K562 (cell line): ENCODE measurements at regions not wholly inside any gene's neighbourhood (a gene's known extent, or its start where the extent isn't known, plus 50 kb on each side); places are given as distances from the start of the nearest gene placed in this dataset.

ENCODE experiments used
- ATF7 ChIP-seq: fragments of 450-650 bp; IDR thresholded peaks from 2 replicates; pipeline ENCODE4 v1.7.1; 2014; ENCODE audit warnings: mild to moderate bottlenecking, moderate library complexity
- DIDO1 ChIP-seq: fragments of 450-650 bp; IDR thresholded peaks from 2 replicates; pipeline ENCODE4 v1.6.1; 2016; ENCODE audit warnings: low read depth, missing biosample characterization, missing genetic modification characterization
- GABPB2 ChIP-seq: fragments of 250-450 bp; sonication (Bioruptor Pico); conservative IDR thresholded peaks from 2 replicates; pipeline ENCODE4 v1.5.1; 2021; ENCODE audit warnings: mild to moderate bottlenecking
- HDAC8 ChIP-seq: fragments of 450-650 bp; IDR thresholded peaks from 2 replicates; pipeline ENCODE4 v1.6.1; 2016; ENCODE audit warnings: mild to moderate bottlenecking, missing genetic modification characterization, moderate library complexity, missing compliant biosample characterization
- MECOM ChIP-seq: fragments of 250-450 bp; sonication (Bioruptor Pico); IDR thresholded peaks from 2 replicates; pipeline ENCODE4 v1.8.0; 2022; ENCODE audit warnings: inconsistent platforms
- POLR2G ChIP-seq: fragments of 200-400 bp; formaldehyde crosslinking; IDR thresholded peaks from 2 replicates; pipeline ENCODE4 v1.6.1; 2017; ENCODE audit warnings: low read depth, mild to moderate bottlenecking, antibody characterized with exemption, low read length, moderate library complexity
- POLR3A ChIP-seq: IDR thresholded peaks from 2 replicates; pipeline ENCODE4 v1.6.1; 2011; ENCODE audit warnings: borderline replicate concordance, mild to moderate bottlenecking, moderate library complexity; ENCODE audit not compliant: insufficient read length, insufficient read depth; ENCODE audit errors: extremely low read depth
- SIN3A ChIP-seq, 2 experiments: fragments of 150-350 bp in 1 of 2; IDR thresholded peaks; 2 replicates each; pipeline ENCODE4 v1.6.1; 2011 to 2016; ENCODE audit warnings: borderline replicate concordance in 2 of 2, low read depth in 2 of 2, low read length in 2 of 2, mild to moderate bottlenecking in 2 of 2, moderate library complexity in 2 of 2; ENCODE audit not compliant: control insufficient read depth in 1 of 2
- TEAD2 ChIP-seq: fragments of 450-650 bp; IDR thresholded peaks from 2 replicates; pipeline ENCODE4 v1.6.1; 2016; ENCODE audit warnings: missing genetic modification characterization, control low read depth, missing compliant biosample characterization
- TF ChIP-seq, protein P1 (sequence below): fragments of 450-650 bp; IDR thresholded peaks from 2 replicates; pipeline ENCODE4 v1.7.1; 2018; ENCODE audit warnings: mild to moderate bottlenecking, low read depth; ENCODE audit not compliant: partially characterized antibody
- TF ChIP-seq, protein P2 (sequence below): fragments of 250-450 bp; sonication (Bioruptor Pico); IDR thresholded peaks from 2 replicates; pipeline ENCODE4 v1.4.0; 2020
- TF ChIP-seq, protein P3 (sequence below): fragments of 200-800 bp; sonication (Bioruptor generic); IDR thresholded peaks from 2 replicates; pipeline ENCODE4 v1.6.1; 2016; ENCODE audit warnings: missing genetic modification characterization, missing compliant biosample characterization
- TF ChIP-seq, protein P4 (sequence below): fragments of 450-650 bp; IDR thresholded peaks from 2 replicates; pipeline ENCODE4 v1.6.1; 2018; ENCODE audit not compliant: partially characterized antibody

DNA sequence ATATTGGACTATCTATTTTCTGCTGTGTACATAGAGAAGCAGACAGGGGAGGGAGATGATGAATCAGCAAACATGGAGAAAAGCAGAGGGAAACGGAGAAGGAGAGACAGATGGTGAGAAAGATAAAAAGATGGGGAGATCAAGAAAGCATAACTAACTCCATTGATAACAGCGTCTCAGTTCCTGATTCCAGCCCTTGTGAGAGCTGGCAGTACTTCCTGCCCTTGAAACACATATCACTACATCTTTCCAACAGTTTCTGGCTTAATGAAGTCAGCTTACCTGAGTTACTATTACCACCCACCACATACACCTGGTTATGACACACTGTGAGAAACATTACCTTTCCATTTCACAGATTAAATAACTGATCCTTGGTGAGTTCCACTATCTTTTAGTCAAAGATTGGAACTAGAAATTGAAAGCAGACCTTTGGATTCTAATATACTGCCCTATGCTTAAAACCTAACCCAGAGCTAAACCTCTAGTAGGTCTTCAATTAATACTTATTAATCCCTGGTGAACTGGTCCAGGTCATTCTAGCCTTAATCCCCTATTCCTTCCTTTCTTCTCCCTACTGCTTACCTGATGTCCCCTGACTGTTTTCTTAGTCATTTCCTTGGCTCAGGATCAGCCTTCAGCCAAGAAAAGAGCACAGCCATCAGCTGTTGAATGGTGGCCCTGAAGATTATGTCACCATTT lies 346.6 kb upstream of the CCL2 start (continued):
- TF ChIP-seq, protein P1, sequence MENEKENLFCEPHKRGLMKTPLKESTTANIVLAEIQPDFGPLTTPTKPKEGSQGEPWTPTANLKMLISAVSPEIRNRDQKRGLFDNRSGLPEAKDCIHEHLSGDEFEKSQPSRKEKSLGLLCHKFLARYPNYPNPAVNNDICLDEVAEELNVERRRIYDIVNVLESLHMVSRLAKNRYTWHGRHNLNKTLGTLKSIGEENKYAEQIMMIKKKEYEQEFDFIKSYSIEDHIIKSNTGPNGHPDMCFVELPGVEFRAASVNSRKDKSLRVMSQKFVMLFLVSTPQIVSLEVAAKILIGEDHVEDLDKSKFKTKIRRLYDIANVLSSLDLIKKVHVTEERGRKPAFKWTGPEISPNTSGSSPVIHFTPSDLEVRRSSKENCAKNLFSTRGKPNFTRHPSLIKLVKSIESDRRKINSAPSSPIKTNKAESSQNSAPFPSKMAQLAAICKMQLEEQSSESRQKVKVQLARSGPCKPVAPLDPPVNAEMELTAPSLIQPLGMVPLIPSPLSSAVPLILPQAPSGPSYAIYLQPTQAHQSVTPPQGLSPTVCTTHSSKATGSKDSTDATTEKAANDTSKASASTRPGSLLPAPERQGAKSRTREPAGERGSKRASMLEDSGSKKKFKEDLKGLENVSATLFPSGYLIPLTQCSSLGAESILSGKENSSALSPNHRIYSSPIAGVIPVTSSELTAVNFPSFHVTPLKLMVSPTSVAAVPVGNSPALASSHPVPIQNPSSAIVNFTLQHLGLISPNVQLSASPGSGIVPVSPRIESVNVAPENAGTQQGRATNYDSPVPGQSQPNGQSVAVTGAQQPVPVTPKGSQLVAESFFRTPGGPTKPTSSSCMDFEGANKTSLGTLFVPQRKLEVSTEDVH: no peak
- TF ChIP-seq SIN3A (IDR thresholded peaks at IDR 0.05; ENCODE audit: borderline replicate concordance in 2 of 2, control insufficient read depth in 1 of 2, low read depth in 2 of 2, low read length in 2 of 2) (no peak), POLR3A (no peak), POLR2G (no peak), ATF7 (no peak), MECOM (CRISPR knock-in tag) (peak; percentile 98), GABPB2 (CRISPR knock-in tag) (0 out of 2 replicates have a peak, but pooled peaks have one; percentile 65), TEAD2 (tag) (peak; percentile 86), DIDO1 (tag) (peak; percentile 51; the same call in 1 of the 2 replicates), HDAC8 (0 out of 2 replicates have a peak, but pooled peaks have one; percentile 57)
- TF ChIP-seq, protein P2, sequence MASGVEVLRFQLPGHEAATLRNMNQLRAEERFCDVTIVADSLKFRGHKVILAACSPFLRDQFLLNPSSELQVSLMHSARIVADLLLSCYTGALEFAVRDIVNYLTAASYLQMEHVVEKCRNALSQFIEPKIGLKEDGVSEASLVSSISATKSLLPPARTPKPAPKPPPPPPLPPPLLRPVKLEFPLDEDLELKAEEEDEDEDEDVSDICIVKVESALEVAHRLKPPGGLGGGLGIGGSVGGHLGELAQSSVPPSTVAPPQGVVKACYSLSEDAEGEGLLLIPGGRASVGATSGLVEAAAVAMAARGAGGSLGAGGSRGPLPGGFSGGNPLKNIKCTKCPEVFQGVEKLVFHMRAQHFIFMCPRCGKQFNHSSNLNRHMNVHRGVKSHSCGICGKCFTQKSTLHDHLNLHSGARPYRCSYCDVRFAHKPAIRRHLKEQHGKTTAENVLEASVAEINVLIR (CRISPR knock-in tag): peak; percentile 81
- TF ChIP-seq, protein P3, sequence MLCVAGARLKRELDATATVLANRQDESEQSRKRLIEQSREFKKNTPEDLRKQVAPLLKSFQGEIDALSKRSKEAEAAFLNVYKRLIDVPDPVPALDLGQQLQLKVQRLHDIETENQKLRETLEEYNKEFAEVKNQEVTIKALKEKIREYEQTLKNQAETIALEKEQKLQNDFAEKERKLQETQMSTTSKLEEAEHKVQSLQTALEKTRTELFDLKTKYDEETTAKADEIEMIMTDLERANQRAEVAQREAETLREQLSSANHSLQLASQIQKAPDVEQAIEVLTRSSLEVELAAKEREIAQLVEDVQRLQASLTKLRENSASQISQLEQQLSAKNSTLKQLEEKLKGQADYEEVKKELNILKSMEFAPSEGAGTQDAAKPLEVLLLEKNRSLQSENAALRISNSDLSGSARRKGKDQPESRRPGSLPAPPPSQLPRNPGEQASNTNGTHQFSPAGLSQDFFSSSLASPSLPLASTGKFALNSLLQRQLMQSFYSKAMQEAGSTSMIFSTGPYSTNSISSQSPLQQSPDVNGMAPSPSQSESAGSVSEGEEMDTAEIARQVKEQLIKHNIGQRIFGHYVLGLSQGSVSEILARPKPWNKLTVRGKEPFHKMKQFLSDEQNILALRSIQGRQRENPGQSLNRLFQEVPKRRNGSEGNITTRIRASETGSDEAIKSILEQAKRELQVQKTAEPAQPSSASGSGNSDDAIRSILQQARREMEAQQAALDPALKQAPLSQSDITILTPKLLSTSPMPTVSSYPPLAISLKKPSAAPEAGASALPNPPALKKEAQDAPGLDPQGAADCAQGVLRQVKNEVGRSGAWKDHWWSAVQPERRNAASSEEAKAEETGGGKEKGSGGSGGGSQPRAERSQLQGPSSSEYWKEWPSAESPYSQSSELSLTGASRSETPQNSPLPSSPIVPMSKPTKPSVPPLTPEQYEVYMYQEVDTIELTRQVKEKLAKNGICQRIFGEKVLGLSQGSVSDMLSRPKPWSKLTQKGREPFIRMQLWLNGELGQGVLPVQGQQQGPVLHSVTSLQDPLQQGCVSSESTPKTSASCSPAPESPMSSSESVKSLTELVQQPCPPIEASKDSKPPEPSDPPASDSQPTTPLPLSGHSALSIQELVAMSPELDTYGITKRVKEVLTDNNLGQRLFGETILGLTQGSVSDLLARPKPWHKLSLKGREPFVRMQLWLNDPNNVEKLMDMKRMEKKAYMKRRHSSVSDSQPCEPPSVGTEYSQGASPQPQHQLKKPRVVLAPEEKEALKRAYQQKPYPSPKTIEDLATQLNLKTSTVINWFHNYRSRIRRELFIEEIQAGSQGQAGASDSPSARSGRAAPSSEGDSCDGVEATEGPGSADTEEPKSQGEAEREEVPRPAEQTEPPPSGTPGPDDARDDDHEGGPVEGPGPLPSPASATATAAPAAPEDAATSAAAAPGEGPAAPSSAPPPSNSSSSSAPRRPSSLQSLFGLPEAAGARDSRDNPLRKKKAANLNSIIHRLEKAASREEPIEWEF (CRISPR knock-in tag): peak; percentile 79; the same call in 1 of the 2 replicates
- TF ChIP-seq, protein P4, sequence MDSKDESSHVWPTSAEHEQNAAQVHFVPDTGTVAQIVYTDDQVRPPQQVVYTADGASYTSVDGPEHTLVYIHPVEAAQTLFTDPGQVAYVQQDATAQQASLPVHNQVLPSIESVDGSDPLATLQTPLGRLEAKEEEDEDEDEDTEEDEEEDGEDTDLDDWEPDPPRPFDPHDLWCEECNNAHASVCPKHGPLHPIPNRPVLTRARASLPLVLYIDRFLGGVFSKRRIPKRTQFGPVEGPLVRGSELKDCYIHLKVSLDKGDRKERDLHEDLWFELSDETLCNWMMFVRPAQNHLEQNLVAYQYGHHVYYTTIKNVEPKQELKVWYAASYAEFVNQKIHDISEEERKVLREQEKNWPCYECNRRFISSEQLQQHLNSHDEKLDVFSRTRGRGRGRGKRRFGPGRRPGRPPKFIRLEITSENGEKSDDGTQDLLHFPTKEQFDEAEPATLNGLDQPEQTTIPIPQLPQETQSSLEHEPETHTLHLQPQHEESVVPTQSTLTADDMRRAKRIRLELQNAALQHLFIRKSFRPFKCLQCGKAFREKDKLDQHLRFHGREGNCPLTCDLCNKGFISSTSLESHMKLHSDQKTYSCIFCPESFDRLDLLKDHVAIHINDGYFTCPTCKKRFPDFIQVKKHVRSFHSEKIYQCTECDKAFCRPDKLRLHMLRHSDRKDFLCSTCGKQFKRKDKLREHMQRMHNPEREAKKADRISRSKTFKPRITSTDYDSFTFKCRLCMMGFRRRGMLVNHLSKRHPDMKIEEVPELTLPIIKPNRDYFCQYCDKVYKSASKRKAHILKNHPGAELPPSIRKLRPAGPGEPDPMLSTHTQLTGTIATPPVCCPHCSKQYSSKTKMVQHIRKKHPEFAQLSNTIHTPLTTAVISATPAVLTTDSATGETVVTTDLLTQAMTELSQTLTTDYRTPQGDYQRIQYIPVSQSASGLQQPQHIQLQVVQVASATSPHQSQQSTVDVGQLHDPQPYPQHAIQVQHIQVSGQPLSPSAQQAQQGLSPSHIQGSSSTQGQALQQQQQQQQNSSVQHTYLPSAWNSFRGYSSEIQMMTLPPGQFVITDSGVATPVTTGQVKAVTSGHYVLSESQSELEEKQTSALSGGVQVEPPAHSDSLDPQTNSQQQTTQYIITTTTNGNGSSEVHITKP: no peak
